Prostate gland (tissue), 2 donors: ENCODE measurements at regions not wholly inside any gene's neighbourhood (a gene's known extent, or its start where the extent isn't known, plus 50 kb on each side); places are given as distances from the start of the nearest gene placed in this dataset.

Experiments
- POLR2A ChIP-seq: fragments of 450-650 bp; IDR thresholded peaks from one replicate; pipeline ENCODE4 v1.6.1; 2016; ENCODE audit warnings: antibody characterized with exemption, mild to moderate bottlenecking
- TF ChIP-seq, protein P1 (sequence below), 4 experiments: fragments of 200-600 bp in 2 of 4; fragments of 450-650 bp in 2 of 4; sonication (generic) in 2 of 4; IDR thresholded peaks; 1 replicate in 3 of 4; 2 replicates in 1 of 4; pipeline ENCODE4 v1.5.1; 2016 to 2019; ENCODE audit warnings: antibody characterized with exemption in 4 of 4, mild to moderate bottlenecking in 2 of 4, moderate library complexity in 2 of 4

DNA sequence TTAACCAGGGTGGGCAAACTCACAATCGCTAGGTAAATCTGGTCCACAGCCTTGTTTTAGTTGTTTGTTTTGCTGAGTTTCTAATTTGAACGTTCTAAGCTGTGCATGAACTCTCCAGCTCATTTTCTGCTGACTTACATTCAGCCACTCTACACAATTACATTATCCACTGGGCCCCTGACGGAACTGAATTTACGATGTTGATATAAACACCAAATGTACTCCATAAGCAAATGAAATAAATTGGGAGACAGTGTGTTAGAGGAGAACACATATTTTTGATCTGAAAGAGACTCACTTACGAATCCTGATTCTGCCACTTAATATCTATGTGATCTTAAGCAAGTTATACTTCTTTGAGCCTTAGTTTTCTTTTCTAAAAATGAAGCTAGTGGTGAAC, 393.4 kb downstream of the ZNF608 start:
- TF ChIP-seq, protein P1, sequence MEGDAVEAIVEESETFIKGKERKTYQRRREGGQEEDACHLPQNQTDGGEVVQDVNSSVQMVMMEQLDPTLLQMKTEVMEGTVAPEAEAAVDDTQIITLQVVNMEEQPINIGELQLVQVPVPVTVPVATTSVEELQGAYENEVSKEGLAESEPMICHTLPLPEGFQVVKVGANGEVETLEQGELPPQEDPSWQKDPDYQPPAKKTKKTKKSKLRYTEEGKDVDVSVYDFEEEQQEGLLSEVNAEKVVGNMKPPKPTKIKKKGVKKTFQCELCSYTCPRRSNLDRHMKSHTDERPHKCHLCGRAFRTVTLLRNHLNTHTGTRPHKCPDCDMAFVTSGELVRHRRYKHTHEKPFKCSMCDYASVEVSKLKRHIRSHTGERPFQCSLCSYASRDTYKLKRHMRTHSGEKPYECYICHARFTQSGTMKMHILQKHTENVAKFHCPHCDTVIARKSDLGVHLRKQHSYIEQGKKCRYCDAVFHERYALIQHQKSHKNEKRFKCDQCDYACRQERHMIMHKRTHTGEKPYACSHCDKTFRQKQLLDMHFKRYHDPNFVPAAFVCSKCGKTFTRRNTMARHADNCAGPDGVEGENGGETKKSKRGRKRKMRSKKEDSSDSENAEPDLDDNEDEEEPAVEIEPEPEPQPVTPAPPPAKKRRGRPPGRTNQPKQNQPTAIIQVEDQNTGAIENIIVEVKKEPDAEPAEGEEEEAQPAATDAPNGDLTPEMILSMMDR (IDR thresholded peaks at IDR 0.05): no peak
- no peak for TF ChIP-seq POLR2A
